GM12878 (cell line): ENCODE measurements at regions not wholly inside any gene's neighbourhood (a gene's known extent, or its start where the extent isn't known, plus 50 kb on each side); places are given as distances from the start of the nearest gene placed in this dataset.

Experiments used
- ATAC-seq: fragments of 200-7000 bp; cut with Tn5 transposase; 3 replicates; pipeline ENCODE4 v1.9.1; 2020; ENCODE audit warnings: mild to moderate bottlenecking, moderate library complexity
- BruUV-seq: library from RNA; stranded (reverse); fragments of 400-500 nt; replicated peaks from 2 replicates; lab custom pipeline; 2021; lab: Mats Ljungman, UMichigan
- CTCF ChIA-PET: fragments of 300-600 bp; sonication (Branson Sonifier 250); formaldehyde crosslinking; extraction: SDS; loops from one replicate; lab custom pipeline; 2021; ENCODE audit warnings: inconsistent platforms; lab: Yijun Ruan, JAX
- POLR2A ChIA-PET: fragments of 350-600 bp; formaldehyde crosslinking; extraction: SDS; loops from one replicate; lab custom pipeline; 2021; ENCODE audit warnings: inconsistent platforms; lab: Charles Lee
- RAD21 ChIA-PET: fragments of 300-600 bp; sonication (Branson Sonifier 250); formaldehyde crosslinking; loops from one replicate; lab custom pipeline; 2023; ENCODE audit warnings: antibody characterized with exemption; ENCODE audit not compliant: unreplicated experiment; lab: Charles Lee
- SMC1A ChIA-PET: fragments of 300-600 bp; sonication (Branson Sonifier 250); formaldehyde crosslinking; loops from one replicate; lab custom pipeline; 2023; ENCODE audit not compliant: unreplicated experiment, uncharacterized antibody; lab: Charles Lee
- DNase-seq: peaks from one replicate; pipeline ENCODE4 v3.0.0-alpha.2; 2011; ENCODE audit warnings: low read depth, low spot score
- FAIRE-seq: peaks from 3 replicates; lab custom pipeline; 2011; peaks lifted over from hg19 to GRCh38; lab: Jason Lieb, UNC
- H2AFZ ChIP-seq: 2 replicates; pipeline ENCODE4 v1.6.0; 2011; ENCODE audit warnings: low read depth, low read length, control low read depth; ENCODE audit not compliant: control insufficient read depth
- H3K27ac ChIP-seq: 2 replicates; pipeline ENCODE4 v1.5.1; 2011; ENCODE audit warnings: control low read depth; ENCODE audit not compliant: control insufficient read depth, insufficient read depth
- H3K27me3 ChIP-seq, 2 experiments: replicated peaks in 1 of 2; 2 replicates each; pipeline versions ENCODE4 v1.6.0 to v1.6.1; 2011; ENCODE audit warnings: low read length in 1 of 2; ENCODE audit not compliant: control insufficient read depth in 2 of 2, insufficient read depth in 2 of 2
- H3K36me3 ChIP-seq, 2 experiments: 2 replicates each; pipeline ENCODE4 v1.5.1; 2011; ENCODE audit warnings: low read length in 1 of 2; ENCODE audit not compliant: control insufficient read depth in 2 of 2, insufficient read depth in 2 of 2
- H3K4me1 ChIP-seq: 2 replicates; pipeline ENCODE4 v1.6.1; 2011; ENCODE audit warnings: mild to moderate bottlenecking, low read length, moderate library complexity, mixed read lengths; ENCODE audit not compliant: control insufficient read depth, insufficient read depth
- H3K4me2 ChIP-seq: 2 replicates; pipeline ENCODE4 v1.6.0; 2011; ENCODE audit warnings: control low read depth; ENCODE audit not compliant: control insufficient read depth, insufficient read depth
- H3K4me3 ChIP-seq: fragments of 200-600 bp; sonication (generic); 2 replicates; pipeline ENCODE4 v1.5.1; 2016
- H3K79me2 ChIP-seq: 2 replicates; pipeline ENCODE4 v1.6.0; 2011; ENCODE audit warnings: low read length; ENCODE audit not compliant: control insufficient read depth, insufficient read depth
- H3K9ac ChIP-seq: 2 replicates; pipeline ENCODE4 v1.8.0; 2011; ENCODE audit warnings: low read length, control low read depth, mixed read lengths; ENCODE audit not compliant: control insufficient read depth, insufficient read depth
- H3K9me3 ChIP-seq: replicated peaks from 3 replicates; pipeline ENCODE4 v1.5.1; 2011; ENCODE audit warnings: mild to moderate bottlenecking, low read length; ENCODE audit not compliant: control insufficient read depth, insufficient read depth
- H4K20me1 ChIP-seq: 2 replicates; pipeline ENCODE4 v1.6.0; 2011; ENCODE audit not compliant: control insufficient read depth, insufficient read depth
- BACH1 ChIP-seq: fragments of 450-650 bp; IDR thresholded peaks from 2 replicates; pipeline ENCODE4 v1.6.1; 2017; ENCODE audit warnings: mild to moderate bottlenecking, borderline replicate concordance
- CHD1 ChIP-seq: IDR thresholded peaks from 2 replicates; pipeline ENCODE4 v1.6.1; 2012; ENCODE audit warnings: low read depth, low read length, improper control_type of control experiment
- FOXK2 ChIP-seq: fragments of 450-650 bp; IDR thresholded peaks from 2 replicates; pipeline ENCODE4 v1.6.1; 2017; ENCODE audit warnings: mild to moderate bottlenecking, moderate library complexity
- GATAD2B ChIP-seq: fragments of 450-650 bp; conservative IDR thresholded peaks from 2 replicates; pipeline ENCODE4 v1.6.1; 2017; ENCODE audit warnings: low read depth, mild to moderate bottlenecking, moderate library complexity
- KDM1A ChIP-seq: fragments of 200-600 bp; sonication (generic); IDR thresholded peaks from 2 replicates; pipeline ENCODE4 v1.6.1; 2016; ENCODE audit warnings: borderline replicate concordance
- POLR2AphosphoS2 ChIP-seq: IDR thresholded peaks from 2 replicates; pipeline ENCODE4 v1.6.1; 2011; ENCODE audit warnings: low read depth, mild to moderate bottlenecking, low read length, improper control_type of control experiment, moderate library complexity
- RBBP5 ChIP-seq: fragments of 200-600 bp; sonication (generic); conservative IDR thresholded peaks from 2 replicates; pipeline ENCODE4 v1.6.1; 2016
- RELB ChIP-seq: fragments of 450-650 bp; IDR thresholded peaks from 2 replicates; pipeline ENCODE4 v1.6.1; 2017; ENCODE audit warnings: low read depth, mild to moderate bottlenecking, moderate library complexity
- SMAD5 ChIP-seq: IDR thresholded peaks from 2 replicates; pipeline ENCODE4 v1.6.1; 2016; ENCODE audit warnings: antibody characterized with exemption, low read depth
- SMARCA5 ChIP-seq: fragments of 450-650 bp; IDR thresholded peaks from 2 replicates; pipeline ENCODE4 v1.6.1; 2017; ENCODE audit warnings: mild to moderate bottlenecking
- SREBF2 ChIP-seq: IDR thresholded peaks from 2 replicates; pipeline ENCODE4 v1.6.1; 2012; ENCODE audit warnings: mild to moderate bottlenecking, low read length
- ZNF207 ChIP-seq: fragments of 450-650 bp; IDR thresholded peaks from 2 replicates; pipeline ENCODE4 v1.6.1; 2014; ENCODE audit warnings: antibody characterized with exemption, mild to moderate bottlenecking, borderline replicate concordance
- ZNF622 ChIP-seq: fragments of 450-650 bp; IDR thresholded peaks from 2 replicates; pipeline ENCODE4 v1.6.1; 2017; ENCODE audit warnings: mild to moderate bottlenecking, inconsistent platforms
- WGBS: methylation state at CpG from one replicate; pipeline ENCODE4 v1.1.6; 2016; ENCODE audit warnings: low lambda C conversion rate; ENCODE audit not compliant: insufficient replicate concordance, insufficient coverage; ENCODE audit errors: missing lambda C conversion rate; 5-methylcytosine and 5-hydroxymethylcytosine counted together
- in situ Hi-C: fragments of 300-500 bp; cut with MboI; formaldehyde crosslinking; loops from 9 replicates; pipeline ENCODE4 v1.14.3; 2018; ENCODE audit warnings: mixed read lengths
- intact Hi-C: fragments of 100-400 bp; cut with micrococcal nuclease; formaldehyde crosslinking; loops from one replicate; pipeline ENCODE4 v1.14.2; 2022; ENCODE audit not compliant: unreplicated experiment
- TF ChIP-seq, protein P1 (sequence below): fragments of 450-650 bp; formaldehyde crosslinking; IDR thresholded peaks from 2 replicates; pipeline ENCODE4 v1.5.0; 2022; ENCODE audit warnings: mild to moderate bottlenecking, missing genetic modification characterization
- TF ChIP-seq, protein P2 (sequence below): fragments of 450-650 bp; IDR thresholded peaks from 2 replicates; pipeline ENCODE4 v1.6.1; 2018; ENCODE audit warnings: borderline replicate concordance, mild to moderate bottlenecking; ENCODE audit not compliant: partially characterized antibody
- TF ChIP-seq, protein P3 (sequence below), 3 experiments: IDR thresholded peaks in 2 of 3; conservative IDR thresholded peaks in 1 of 3; 2 replicates each; pipeline ENCODE4 v1.5.1; 2011; ENCODE audit warnings: low read depth in 3 of 3, low read length in 3 of 3, mild to moderate bottlenecking in 3 of 3, control low read depth in 2 of 3, moderate library complexity in 2 of 3, inconsistent platforms in 1 of 3, mixed read lengths in 1 of 3; ENCODE audit not compliant: control insufficient read depth in 2 of 3, insufficient read depth in 1 of 3; ENCODE audit errors: extremely low read depth in 1 of 3

- TF ChIP-seq FOXK2 (no peak), GATAD2B (no peak), SREBF2 (no peak)
- TF ChIP-seq, protein P1, sequence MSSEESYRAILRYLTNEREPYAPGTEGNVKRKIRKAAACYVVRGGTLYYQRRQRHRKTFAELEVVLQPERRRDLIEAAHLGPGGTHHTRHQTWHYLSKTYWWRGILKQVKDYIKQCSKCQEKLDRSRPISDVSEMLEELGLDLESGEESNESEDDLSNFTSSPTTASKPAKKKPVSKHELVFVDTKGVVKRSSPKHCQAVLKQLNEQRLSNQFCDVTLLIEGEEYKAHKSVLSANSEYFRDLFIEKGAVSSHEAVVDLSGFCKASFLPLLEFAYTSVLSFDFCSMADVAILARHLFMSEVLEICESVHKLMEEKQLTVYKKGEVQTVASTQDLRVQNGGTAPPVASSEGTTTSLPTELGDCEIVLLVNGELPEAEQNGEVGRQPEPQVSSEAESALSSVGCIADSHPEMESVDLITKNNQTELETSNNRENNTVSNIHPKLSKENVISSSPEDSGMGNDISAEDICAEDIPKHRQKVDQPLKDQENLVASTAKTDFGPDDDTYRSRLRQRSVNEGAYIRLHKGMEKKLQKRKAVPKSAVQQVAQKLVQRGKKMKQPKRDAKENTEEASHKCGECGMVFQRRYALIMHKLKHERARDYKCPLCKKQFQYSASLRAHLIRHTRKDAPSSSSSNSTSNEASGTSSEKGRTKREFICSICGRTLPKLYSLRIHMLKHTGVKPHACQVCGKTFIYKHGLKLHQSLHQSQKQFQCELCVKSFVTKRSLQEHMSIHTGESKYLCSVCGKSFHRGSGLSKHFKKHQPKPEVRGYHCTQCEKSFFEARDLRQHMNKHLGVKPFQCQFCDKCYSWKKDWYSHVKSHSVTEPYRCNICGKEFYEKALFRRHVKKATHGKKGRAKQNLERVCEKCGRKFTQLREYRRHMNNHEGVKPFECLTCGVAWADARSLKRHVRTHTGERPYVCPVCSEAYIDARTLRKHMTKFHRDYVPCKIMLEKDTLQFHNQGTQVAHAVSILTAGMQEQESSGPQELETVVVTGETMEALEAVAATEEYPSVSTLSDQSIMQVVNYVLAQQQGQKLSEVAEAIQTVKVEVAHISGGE (CRISPR knock-in tag): no peak
Observed at GRCh38 chr2:21642647-21643046, 518.9 kb downstream of the TDRD15 start (continued).

DNA sequence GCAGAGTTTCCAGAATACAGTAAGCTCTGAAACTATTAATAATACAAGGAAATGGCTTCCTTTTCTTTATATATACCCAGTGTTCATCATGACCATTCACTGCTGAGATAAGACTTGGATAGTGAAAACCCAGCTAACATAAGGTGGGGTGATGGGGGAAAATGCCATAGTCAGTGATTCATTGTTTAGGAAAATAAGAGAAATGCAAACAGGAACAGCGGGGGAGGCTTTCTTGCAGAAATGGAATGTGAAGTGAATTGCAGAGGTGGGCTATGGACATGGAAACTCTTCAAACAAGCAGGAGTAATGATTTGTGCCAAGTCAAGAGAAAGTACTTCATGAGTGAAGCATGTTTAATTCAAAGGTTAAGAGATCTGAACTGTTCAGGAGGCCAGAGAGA lies 519.4 kb downstream of the TDRD15 start:
- 64% methylated on average over 1 of the region's 1 CpG for WGBS
- H4K20me1 ChIP-seq: no peaks in the 10 kb centered on the region
- in situ Hi-C loops: no loop called here
- H3K36me3 ChIP-seq: no peaks in the 10 kb centered on the region
- no peaks in the 10 kb centered on the region for H3K4me1 ChIP-seq
- H3K4me3 ChIP-seq: no peak overlapping the region
- ChIA-PET SMC1A (no interaction called here), CTCF (no interaction called here), RAD21 (no interaction called here), POLR2A (no interaction called here)
- no peak for FAIRE-seq
- H2AFZ ChIP-seq: no peak overlapping the region
- DNase-seq: no peak
- no peak overlapping the region for H3K27ac ChIP-seq
- no peaks in the 10 kb centered on the region for H3K9me3 ChIP-seq
- BruUV-seq: no TSS peak
- H3K4me2 ChIP-seq: no peak overlapping the region
- ATAC-seq: no peak
- no peaks in the 10 kb centered on the region for H3K79me2 ChIP-seq
- intact Hi-C loops: no loop called here
- no peak overlapping the region for H3K9ac ChIP-seq
- no peaks in the 10 kb centered on the region for H3K27me3 ChIP-seq
- TF ChIP-seq RELB: no peak
- no peak for TF ChIP-seq ZNF207
- TF ChIP-seq, protein P2, sequence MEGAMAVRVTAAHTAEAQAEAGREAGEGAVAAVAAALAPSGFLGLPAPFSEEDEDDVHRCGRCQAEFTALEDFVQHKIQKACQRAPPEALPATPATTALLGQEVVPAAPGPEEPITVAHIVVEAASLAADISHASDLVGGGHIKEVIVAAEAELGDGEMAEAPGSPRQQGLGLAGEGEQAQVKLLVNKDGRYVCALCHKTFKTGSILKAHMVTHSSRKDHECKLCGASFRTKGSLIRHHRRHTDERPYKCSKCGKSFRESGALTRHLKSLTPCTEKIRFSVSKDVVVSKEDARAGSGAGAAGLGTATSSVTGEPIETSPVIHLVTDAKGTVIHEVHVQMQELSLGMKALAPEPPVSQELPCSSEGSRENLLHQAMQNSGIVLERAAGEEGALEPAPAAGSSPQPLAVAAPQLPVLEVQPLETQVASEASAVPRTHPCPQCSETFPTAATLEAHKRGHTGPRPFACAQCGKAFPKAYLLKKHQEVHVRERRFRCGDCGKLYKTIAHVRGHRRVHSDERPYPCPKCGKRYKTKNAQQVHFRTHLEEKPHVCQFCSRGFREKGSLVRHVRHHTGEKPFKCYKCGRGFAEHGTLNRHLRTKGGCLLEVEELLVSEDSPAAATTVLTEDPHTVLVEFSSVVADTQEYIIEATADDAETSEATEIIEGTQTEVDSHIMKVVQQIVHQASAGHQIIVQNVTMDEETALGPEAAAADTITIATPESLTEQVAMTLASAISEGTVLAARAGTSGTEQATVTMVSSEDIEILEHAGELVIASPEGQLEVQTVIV: no peak
- no peak for TF ChIP-seq CHD1
- TF ChIP-seq POLR2AphosphoS2: no peak
- no peak for TF ChIP-seq ZNF622
- TF ChIP-seq BACH1: no peak
- no peak for TF ChIP-seq GATAD2B
- TF ChIP-seq, protein P3, sequence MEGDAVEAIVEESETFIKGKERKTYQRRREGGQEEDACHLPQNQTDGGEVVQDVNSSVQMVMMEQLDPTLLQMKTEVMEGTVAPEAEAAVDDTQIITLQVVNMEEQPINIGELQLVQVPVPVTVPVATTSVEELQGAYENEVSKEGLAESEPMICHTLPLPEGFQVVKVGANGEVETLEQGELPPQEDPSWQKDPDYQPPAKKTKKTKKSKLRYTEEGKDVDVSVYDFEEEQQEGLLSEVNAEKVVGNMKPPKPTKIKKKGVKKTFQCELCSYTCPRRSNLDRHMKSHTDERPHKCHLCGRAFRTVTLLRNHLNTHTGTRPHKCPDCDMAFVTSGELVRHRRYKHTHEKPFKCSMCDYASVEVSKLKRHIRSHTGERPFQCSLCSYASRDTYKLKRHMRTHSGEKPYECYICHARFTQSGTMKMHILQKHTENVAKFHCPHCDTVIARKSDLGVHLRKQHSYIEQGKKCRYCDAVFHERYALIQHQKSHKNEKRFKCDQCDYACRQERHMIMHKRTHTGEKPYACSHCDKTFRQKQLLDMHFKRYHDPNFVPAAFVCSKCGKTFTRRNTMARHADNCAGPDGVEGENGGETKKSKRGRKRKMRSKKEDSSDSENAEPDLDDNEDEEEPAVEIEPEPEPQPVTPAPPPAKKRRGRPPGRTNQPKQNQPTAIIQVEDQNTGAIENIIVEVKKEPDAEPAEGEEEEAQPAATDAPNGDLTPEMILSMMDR (IDR thresholded peaks at IDR 0.05 in 2 of 3, conservative IDR thresholded peaks at IDR 0.05 in 1 of 3; ENCODE audit: control insufficient read depth in 2 of 3, extremely low read depth in 1 of 3, insufficient read depth in 1 of 3, low read depth in 3 of 3, low read length in 3 of 3): no peak
- no peak for TF ChIP-seq SMAD5
- TF ChIP-seq RBBP5: no peak
- no peak for TF ChIP-seq KDM1A
- no peak for TF ChIP-seq SMARCA5
